ENCODE measurements at regions not wholly inside any gene's neighbourhood (a gene's known extent, or its start where the extent isn't known, plus 50 kb on each side); places are given as distances from the start of the nearest gene placed in this dataset.

DNA sequence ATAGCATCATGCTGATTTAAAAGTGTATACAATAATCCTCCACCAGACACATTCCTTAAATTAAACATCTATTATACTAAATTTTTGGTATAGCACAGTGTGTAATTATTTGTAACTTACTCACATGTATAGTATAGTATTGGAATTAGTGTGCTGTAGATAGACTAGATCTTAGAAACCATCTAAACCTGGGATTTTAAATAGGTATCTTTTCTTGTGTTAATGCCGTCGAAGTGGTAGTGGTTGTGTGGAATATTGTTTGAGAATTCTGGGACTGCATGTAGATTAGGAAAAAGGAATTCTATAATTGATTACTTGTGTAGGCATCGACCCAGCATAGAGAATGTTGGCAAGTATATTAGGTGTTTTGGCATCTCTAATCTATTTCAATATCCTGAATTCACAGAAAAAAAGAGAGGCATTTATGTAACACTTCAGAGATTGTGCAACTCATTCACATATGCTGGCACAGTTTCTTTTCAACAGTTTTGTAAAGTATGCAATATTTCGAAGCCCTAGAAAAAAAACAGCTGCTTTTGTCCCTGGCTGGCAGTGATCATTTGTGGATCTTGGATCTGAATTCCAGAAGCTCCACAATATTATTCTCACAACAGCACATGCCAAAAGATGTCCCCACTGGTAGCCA is 145.5 kb upstream of the AGR3 start:
- no peaks in the 10 kb centered on the region for H3K4me1 ChIP-seq
- H3K9me3 ChIP-seq: no peaks in the 10 kb centered on the region
- no peak overlapping the region for H3K4me3 ChIP-seq (ENCODE audit: low read depth, low read length)
- no peaks in the 10 kb centered on the region for H3K36me3 ChIP-seq
- no peak for DNase-seq
- H3K27me3 ChIP-seq: no peaks in the 10 kb centered on the region
- TF ChIP-seq, protein P1, sequence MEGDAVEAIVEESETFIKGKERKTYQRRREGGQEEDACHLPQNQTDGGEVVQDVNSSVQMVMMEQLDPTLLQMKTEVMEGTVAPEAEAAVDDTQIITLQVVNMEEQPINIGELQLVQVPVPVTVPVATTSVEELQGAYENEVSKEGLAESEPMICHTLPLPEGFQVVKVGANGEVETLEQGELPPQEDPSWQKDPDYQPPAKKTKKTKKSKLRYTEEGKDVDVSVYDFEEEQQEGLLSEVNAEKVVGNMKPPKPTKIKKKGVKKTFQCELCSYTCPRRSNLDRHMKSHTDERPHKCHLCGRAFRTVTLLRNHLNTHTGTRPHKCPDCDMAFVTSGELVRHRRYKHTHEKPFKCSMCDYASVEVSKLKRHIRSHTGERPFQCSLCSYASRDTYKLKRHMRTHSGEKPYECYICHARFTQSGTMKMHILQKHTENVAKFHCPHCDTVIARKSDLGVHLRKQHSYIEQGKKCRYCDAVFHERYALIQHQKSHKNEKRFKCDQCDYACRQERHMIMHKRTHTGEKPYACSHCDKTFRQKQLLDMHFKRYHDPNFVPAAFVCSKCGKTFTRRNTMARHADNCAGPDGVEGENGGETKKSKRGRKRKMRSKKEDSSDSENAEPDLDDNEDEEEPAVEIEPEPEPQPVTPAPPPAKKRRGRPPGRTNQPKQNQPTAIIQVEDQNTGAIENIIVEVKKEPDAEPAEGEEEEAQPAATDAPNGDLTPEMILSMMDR (IDR thresholded peaks at IDR 0.05; ENCODE audit: low read depth, low read length): no peak

DNA sequence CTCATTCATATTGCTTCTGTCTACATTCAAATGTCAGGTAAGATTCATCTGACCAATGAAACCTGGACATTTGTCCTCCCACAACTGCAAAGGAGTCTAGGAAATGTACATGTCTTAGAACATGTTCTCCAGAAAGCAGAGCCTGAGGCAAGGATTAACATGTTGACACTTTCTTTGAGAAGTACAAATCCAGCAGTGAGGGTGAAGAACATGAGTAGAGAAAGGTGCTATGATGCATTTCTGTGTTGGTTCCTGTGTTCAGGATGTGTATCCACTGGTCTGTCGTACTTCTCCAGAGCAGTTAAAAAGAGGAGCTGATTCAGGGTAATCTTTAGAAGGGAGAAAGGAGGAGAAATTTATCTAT is 146.0 kb upstream of the AGR3 start:
- H3K4me1 ChIP-seq: no peaks in the 10 kb centered on the region
- DNase-seq: no peak
- H3K27me3 ChIP-seq: no peaks in the 10 kb centered on the region
- TF ChIP-seq, protein P1 (IDR thresholded peaks at IDR 0.05; ENCODE audit: low read depth, low read length): no peak
- no peaks in the 10 kb centered on the region for H3K36me3 ChIP-seq
- H3K4me3 ChIP-seq (ENCODE audit: low read depth, low read length): no peak overlapping the region
- no peaks in the 10 kb centered on the region for H3K9me3 ChIP-seq

DNA sequence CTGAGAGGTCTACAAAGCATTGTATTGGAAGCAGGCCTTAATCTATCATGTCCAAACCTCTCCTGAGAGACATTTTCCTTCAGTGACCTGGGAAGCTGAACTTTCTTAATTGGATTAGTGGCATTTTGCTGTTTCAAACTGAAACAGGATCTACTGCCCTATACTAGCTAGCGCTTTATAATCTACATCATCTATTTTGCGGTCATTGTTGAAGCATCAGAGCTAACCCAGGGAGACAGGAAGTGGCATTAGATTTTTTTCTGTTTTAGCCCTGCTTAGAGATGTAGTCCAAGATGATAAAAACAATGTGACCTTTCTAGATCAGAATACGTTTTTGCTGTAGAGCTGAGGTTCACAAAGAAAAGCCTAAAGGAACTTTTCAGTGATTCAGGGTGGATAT is 147.4 kb upstream of the AGR3 start:
- no peak for DNase-seq
- Histone ChIP-seq H3K4me1 (no peaks in the 10 kb centered on the region), H3K36me3 (no peaks in the 10 kb centered on the region), H3K27me3 (no peaks in the 10 kb centered on the region), H3K9me3 (no peaks in the 10 kb centered on the region), H3K4me3 (ENCODE audit: low read depth, low read length) (no peak overlapping the region)
- TF ChIP-seq, protein P1 (IDR thresholded peaks at IDR 0.05; ENCODE audit: low read depth, low read length): no peak

DNA sequence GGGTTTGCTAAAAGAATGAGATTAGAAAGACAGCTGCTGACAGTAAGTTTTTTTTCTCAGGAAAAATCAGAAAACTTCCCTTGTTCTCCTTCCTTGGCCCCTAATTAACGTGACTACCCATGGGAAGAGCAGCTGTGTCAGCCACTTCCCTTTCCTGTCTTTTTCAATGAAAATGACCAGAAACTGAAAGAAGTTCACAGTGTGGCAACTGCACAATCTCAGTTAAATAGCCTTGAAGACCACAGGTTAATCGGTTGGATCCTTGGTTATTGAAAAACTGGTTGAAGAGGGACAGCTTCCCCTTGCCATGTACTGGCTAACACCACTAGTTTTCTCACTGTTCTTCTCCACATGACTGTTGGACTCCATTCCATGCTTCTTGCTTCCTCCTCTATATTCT is 148.8 kb upstream of the AGR3 start:
- Histone ChIP-seq H3K9me3 (no peaks in the 10 kb centered on the region), H3K36me3 (no peaks in the 10 kb centered on the region), H3K4me3 (ENCODE audit: low read depth, low read length) (no peak overlapping the region), H3K4me1 (no peaks in the 10 kb centered on the region), H3K27me3 (no peaks in the 10 kb centered on the region)
- TF ChIP-seq, protein P1 (IDR thresholded peaks at IDR 0.05; ENCODE audit: low read depth, low read length): no peak
- no peak for DNase-seq

DNA sequence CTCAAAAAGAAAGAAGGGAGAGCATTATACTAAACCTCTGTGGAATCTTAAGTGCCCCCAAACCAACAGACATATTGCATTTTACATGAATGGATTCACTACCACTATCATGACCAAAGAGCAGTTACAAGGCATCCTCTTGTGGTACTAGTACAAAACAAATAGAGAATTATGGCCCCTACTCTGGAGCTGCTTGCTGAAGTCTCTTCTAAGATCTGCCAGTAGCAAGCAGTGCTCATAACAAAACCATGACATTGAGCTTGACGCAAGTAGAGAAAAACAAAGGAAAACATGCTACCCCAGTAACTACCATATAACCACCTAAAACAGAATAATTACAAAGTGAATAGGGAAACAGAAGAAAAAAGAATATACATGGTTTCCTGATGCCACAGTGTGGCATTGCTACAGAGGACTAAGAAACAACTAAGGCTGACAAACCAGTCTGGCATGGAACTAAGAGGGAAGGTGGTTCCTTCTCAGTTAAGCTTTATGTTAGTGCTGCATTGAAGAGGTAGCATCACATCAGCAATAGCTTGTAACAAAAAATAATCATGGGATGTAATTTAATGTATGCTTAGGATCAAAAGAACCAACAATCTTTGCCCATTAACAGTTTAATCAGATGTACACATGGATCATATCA is 150.2 kb upstream of the AGR3 start:
- no peaks in the 10 kb centered on the region for H3K27me3 ChIP-seq
- H3K36me3 ChIP-seq: no peaks in the 10 kb centered on the region
- H3K4me3 ChIP-seq (ENCODE audit: low read depth, low read length): no peak overlapping the region
- no peak for DNase-seq
- H3K9me3 ChIP-seq: no peaks in the 10 kb centered on the region
- TF ChIP-seq, protein P1 (IDR thresholded peaks at IDR 0.05; ENCODE audit: low read depth, low read length): no peak
- H3K4me1 ChIP-seq: no peaks in the 10 kb centered on the region

DNA sequence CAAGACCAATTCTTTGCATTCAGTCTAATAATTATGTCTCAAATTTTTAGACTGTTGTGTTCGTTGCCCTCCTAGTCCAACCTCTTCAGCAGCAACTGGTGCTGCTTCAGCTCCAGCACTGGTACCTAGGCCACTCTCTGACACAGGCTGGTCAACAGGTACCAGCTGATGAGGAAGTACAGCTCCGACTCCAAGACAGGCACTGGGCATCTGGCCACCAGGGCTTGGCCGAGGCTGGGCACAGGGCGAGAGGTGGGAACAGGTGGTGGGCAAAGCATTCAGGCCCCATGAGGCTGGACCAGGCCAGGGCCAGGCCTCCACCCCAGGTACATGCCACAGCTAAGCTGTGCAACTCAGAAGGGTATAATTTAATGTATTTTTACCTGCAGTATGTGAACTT is 151.5 kb upstream of the AGR3 start:
- Histone ChIP-seq H3K27me3 (no peaks in the 10 kb centered on the region), H3K9me3 (no peaks in the 10 kb centered on the region), H3K36me3 (no peaks in the 10 kb centered on the region), H3K4me1 (no peaks in the 10 kb centered on the region), H3K4me3 (ENCODE audit: low read depth, low read length) (no peak overlapping the region)
- TF ChIP-seq, protein P1 (IDR thresholded peaks at IDR 0.05; ENCODE audit: low read depth, low read length): no peak
- no peak for DNase-seq

All from BE2C (cell line).